ENCODE measurements at regions not wholly inside any gene's neighbourhood (a gene's known extent, or its start where the extent isn't known, plus 50 kb on each side); places are given as distances from the start of the nearest gene placed in this dataset.
"Not testable (repeated sequence)": the region's sequence is repeated elsewhere in the genome, so short reads cannot be mapped to it uniquely, and the experiment has no call there.

- DNase-seq: no peak
Measured at GRCh38 chr1:99546432-99547416, 99.2 kb upstream of the PALMD start.

DNA sequence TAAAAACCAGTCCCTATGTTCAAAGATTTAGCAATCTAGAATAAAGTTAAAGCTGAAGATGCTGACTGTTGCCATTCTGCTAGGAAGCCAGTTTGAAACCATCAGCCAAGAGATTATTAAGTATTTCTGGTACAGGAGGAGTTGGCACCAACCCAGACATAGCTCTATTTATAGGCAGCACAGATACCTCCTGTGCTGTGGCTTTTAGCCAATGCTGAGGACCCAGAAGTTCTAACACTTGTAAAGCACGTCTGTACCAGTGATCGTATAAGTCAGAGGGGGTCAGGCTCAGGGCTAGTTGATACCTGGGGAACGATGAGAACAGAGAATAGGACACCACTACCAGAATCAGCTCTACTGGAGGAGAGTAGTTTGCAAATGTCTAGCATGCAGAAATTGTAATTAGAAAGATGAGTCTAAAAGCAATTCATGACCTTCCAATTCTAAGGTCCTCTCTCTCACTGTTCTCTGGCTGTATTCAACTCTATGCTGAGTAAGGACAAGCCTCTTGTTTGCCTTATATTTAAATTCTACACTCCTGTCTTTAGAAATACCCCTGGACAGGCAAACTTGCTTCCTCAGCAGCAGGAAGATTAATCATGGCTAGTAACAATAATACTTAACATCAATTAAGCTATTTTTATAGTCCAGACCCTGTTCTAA lies 96.8 kb upstream of the PALMD start:
- no peak for DNase-seq

- DNase-seq: no peak
Measured at GRCh38 chr1:99550198-99550597, 95.7 kb upstream of the PALMD start.

GRCh38 chr1:99551812-99552614 lies 93.9 kb upstream of the PALMD start:
- no peak for DNase-seq

DNA sequence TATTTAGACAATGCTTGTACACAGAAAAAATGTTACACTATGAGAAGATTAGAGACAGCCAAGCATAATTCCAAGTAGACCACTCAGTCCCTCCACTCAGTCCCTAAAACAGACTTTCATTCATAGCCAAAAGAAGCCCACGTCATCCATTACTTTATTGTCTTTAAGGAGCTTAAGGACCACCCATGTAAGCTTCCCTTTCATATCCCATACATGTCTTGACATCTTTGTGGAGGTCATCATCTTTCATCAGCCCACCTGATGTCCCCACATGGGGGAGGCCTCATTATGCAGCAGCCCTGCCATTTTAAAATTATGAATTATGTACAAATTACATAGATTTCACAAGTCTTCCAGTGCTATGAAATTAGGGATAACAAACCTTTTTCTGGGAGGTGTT lies 92.6 kb upstream of the PALMD start:
- DNase-seq: no peak

DNA sequence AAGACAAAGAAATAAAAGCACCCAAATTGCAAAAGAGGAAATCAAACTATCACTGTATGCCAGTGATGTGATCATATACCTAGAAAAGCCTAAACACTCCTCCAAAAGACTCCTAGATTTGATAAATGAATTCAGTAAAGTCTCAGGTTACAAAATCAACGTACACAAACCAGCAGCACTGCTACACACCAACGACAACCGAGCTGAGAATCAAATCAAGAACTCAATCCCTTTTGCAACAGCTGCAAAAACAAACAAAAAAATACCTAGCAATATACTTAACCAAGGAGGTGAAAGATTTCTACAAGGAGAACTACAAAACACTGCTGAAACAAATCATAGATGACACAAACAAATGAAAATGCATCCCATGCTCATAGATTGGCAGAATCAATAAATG lies 92.1 kb upstream of the PALMD start:
- not testable (repeated sequence) for DNase-seq

GRCh38 chr1:99554727-99555126 lies 91.2 kb upstream of the PALMD start:
- no peak for DNase-seq

GRCh38 chr1:99557546-99558202 lies 88.2 kb upstream of the PALMD start:
- no peak for DNase-seq

- DNase-seq: no peak
Measured at GRCh38 chr1:99559166-99559565, 86.7 kb upstream of the PALMD start.

- DNase-seq: no peak
Measured at GRCh38 chr1:99560207-99561040, 85.5 kb upstream of the PALMD start.

GRCh38 chr1:99561952-99562351 lies 84.0 kb upstream of the PALMD start:
- no peak for DNase-seq

GRCh38 chr1:99565606-99566289 lies 80.2 kb upstream of the PALMD start:
- DNase-seq: no peak

DNA sequence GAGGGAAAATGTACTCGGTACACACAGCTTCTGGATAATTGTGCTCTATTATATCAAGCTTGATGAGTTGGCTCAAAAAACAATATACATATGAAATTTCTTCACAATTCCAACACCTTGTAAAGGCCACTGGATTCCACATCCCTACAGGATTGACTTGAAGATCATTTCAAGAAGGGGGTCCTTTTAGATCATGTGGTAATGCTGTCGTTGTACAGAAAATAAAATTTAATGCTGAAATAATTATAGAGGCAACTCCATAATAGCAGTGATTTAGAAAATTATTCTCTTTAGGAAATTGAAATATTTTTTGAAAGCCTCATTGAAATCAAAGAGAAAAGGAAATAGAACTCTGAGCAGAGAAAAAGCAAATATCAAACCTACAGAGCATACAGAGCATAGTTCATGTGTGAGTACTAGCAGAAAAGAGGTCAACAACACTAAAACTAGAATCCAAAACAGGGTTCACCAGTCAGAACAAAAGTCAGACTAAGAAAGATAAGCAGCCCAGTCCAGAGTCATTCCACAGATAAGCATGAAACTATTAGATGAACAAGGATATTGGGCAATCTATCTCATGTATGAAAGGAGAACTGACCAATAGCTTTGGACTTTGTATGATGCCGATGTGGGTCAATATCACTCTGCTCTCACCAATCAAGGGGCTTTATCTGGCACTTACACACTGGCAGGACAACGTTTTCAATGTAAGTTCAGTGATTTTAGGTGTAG lies 79.5 kb upstream of the PALMD start:
- no peak for DNase-seq

GRCh38 chr1:99570486-99571089 lies 75.3 kb upstream of the PALMD start:
- DNase-seq: no peak

GRCh38 chr1:99571092-99571734 lies 74.7 kb upstream of the PALMD start:
- DNase-seq: no peak

DNA sequence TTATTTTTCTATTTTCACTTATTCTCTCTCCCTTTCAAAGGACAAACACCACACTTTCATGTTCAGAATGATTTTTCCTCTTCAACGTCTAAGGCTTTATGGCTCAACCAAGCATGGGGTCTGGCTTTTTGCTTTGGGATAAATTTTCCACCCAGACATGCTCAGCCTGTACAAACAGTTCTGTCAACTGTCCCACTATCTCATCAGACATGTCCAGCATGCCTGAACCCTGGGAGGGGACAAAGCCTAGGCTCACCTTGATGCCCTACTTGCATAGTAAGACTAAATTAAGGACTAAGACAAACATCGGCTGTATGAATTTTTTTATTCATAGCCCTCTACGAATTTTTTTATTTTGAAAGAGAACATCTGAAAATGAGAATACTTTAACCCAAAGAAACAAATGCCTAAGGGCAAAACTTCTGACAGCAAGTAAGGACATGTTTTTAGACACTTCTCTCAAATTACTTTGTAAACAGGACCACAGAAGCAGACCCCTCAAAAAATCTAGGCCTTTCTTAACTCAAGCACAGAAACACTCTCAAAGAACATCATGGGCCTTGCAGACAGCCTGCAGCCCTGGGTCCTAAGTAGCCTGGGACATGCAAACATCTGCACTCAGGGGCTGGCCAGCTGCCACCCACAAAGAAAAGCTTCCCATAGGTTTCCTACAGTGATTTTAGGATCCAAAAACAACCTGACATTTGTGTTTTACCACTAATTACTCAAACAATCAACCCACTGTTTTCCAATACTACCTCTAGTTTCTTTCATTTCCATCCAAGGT lies 72.3 kb upstream of the PALMD start:
- DNase-seq: no peak

- DNase-seq: no peak
Measured at GRCh38 chr1:99577313-99577712, 68.6 kb upstream of the PALMD start.

GRCh38 chr1:99579691-99580172 lies 66.2 kb upstream of the PALMD start:
- no peak for DNase-seq

GRCh38 chr1:99580451-99580850 lies 65.5 kb upstream of the PALMD start:
- DNase-seq: no peak

All from activated naive CD4-positive, alpha-beta T cell treated with anti-CD3 and anti-CD28 coated beads, Interleukin-2, amount 50 U/mL, for 16 hours (primary cell).